Left colon (tissue), 2 donors: ENCODE measurements at regions not wholly inside any gene's neighbourhood (a gene's known extent, or its start where the extent isn't known, plus 50 kb on each side); places are given as distances from the start of the nearest gene placed in this dataset.

Experiments
- ATAC-seq: fragments of 200-7000 bp; cut with Tn5 transposase; one replicate; pipeline ENCODE4 v1.9.1; 2020; ENCODE audit warnings: mild to moderate bottlenecking, moderate library complexity
- DNase-seq, 2 donors: peaks; one replicate each; pipeline ENCODE4 v3.0.0-alpha.2; 2020
- intact Hi-C, 2 donors: fragments of 100-400 bp; cut with DNase I in 1 of 2; cut with micrococcal nuclease in 1 of 2; formaldehyde crosslinking; loops; one replicate each; pipeline versions ENCODE4 v1.11.2 to v1.14.0; 2022; cut with DNase I, micrococcal nuclease
- donor health status: DM: no; HTN: no; CAD: no.
- donor health status: DM: yes; HTN: yes; CAD: no.

DNA sequence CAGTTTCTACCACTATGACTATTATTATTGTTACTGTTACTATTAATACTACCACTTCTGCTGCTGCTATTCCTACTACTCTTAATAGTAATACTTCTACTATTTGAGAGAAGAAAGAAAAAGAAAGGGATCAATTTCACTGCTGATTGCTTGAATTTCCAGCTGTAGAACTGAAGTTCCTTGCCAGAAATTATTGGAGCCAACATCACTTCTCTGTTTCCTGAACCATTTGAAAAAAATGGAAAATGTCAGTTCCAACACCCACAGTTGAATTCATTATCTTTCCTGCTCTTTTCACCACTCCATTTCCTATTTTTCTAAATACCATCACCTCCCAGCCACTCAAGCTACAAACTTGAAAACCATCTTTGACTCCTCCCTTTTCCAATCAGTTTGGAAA lies 54.1 kb upstream of the PIK3C2G start:
- ATAC-seq (no peak), DNase-seq (no peak)
- intact Hi-C loops, result no loop called here

DNA sequence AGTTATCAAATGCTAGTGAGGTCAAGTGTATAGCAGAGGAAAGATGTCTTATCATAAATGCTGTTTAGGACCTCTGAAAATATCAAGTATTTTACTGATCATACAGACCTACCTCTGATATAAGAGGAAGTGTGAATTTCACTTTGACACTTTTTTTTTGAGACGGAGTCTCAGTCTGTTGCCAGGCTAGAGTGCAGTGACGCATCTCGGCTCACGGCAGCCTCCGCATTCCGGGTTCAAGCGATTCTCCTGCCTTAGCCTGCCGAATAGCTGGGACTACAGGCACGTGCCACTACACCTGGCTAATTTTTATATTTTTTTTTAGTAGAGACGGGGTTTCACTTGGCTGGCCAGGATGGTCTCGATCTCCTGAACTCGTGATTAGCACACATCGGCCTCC lies 55.1 kb upstream of the PIK3C2G start:
- DNase-seq (no peak), ATAC-seq (no peak)
- intact Hi-C loops, result no loop called here

DNA sequence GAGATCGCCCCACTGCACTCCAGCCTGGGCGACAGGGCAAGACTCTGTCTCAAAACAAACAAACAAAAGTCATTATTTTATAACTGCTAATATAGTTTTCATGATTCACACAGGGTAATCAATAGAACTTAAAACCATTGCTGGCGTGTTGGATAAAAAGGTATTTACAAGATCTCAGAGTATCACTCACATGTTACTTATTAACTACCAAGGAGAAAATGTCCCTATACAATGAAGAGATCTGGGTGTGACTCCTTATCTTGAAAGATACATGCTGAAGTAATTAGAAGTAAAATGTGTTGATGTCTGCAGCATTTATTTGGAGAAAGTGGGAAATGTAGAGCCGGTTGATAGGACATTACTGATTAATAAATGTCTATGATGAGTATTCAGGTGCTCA lies 57.3 kb upstream of the PIK3C2G start:
- DNase-seq (no peak), ATAC-seq (peak; percentile 69)
- intact Hi-C loops, result no loop called here

DNA sequence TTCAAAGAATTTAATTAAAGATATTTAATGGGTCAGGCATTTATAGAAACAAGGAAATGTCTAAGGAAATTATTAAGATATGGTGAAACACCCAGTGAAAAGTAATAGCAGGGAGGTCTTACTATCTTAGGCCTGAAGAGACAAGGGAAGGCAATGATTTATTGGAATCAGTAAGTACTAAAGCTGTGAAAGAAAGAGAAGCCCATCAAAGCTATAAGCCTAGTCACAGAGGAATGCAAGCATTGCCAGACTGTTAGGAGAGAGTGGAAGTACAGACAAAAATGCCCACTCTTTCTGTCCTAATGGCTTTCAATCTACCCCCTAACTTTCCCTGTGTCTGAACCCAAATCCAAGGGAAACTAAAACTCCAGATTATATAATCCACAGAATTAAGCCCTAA lies 69.2 kb upstream of the PIK3C2G start:
- no peak for ATAC-seq

GRCh38 chr12:18183141-18183540 lies 78.2 kb upstream of the PIK3C2G start:
- DNase-seq (no peak), ATAC-seq (no peak)
- intact Hi-C loops, result no loop called here

More for the DNA sequence above, 69.2 kb upstream of the PIK3C2G start:
- no peak for DNase-seq
- intact Hi-C loops, result no loop called here

- ATAC-seq (no peak), DNase-seq (no peak)
- intact Hi-C loops, result no loop called here
Measured at GRCh38 chr12:18171571-18171970, 81.6 kb upstream of the RERGL start.

DNA sequence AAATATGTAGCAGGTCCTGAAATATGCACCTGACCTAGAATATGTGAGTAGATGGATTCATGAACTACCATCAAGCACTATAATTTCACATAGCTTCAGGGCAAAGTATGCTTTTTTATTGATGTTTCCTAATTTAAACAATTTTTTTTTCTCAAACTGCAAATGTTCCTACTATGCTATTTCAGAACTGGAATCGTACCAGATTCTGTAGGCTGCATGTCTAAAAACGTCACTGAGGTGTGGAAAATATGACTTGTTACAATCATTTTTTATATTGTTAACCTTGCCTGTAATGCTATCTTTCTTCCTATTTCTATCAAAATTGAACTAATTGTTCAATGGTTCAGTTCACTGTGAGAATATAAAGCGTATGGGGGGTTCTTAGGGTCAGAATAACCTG lies 78.0 kb upstream of the RERGL start:
- intact Hi-C loops, result no loop called here
- DNase-seq (no peak), ATAC-seq (no peak)

GRCh38 chr12:18165889-18166288 lies 75.9 kb upstream of the RERGL start:
- intact Hi-C loops, result no loop called here
- ATAC-seq, result no peak
- no peak for DNase-seq

GRCh38 chr12:18165422-18165871 lies 75.5 kb upstream of the RERGL start:
- intact Hi-C loops, result no loop called here
- DNase-seq (no peak), ATAC-seq (peak; percentile 47)

DNA sequence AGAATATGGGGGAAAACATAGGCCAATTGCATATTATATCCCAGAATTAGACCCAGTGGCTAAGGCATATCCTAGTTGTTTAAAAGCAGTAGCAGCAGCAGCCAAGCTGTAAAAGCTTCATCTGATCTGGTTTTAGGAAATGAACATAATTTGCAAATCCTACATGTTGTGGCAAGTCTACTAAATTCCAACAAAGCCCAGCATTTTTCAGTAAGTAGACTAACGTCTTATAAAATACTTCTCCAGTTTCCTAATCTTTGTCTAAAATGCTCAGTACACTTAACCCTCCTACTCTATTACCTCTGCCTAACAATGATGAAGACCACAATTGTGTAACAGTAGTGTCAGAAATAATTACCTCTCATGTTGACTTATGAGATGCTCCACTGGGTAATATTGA lies 70.9 kb upstream of the RERGL start:
- DNase-seq, result no peak
- no peak for ATAC-seq
- intact Hi-C loops, result no loop called here

DNA sequence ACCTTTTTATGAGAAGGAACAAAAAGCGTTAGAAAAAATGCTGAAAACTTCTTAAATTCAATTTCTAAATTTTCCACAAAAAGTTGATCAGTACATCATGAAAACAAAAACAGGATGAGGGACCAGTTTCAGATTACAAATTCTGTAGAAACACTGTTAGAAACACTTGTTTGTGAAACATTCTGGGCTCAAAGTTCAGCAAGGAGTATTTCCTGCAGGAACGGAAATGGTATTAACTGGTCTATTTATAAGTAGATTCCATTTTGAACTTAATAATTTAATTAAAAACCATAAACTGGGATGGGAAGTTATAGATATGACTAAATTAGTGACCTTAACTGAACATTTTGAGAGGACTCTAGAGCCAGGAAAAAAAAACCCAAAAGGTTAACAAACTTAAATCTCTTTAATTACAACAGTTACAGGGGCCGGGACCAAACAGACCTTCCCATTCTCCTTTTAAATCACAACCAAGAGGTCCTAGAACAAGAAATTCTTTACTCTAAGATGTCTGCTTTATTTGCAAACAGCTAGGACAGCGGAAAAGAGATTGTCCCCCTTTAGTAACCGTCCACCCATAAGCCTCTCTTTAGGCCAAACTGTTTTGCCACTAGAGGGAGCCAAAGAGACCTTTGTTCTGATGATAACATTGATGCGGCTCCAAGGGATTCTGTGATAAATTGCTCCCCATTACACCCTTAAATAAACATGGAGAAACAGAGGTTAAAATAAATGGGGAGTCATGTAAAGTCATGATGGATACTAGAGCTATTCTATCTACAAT lies 69.0 kb upstream of the RERGL start:
- intact Hi-C loops, result no loop called here
- ATAC-seq (peak; percentile 29), DNase-seq (peak in 1 of 2 donors; percentile 9)

GRCh38 chr12:18153826-18154225 lies 63.8 kb upstream of the RERGL start:
- ATAC-seq, result no peak
- DNase-seq, result no peak
- intact Hi-C loops, result no loop called here

- no peak for DNase-seq
- intact Hi-C loops, result no loop called here
- ATAC-seq, result no peak
Measured at GRCh38 chr12:18151036-18151435, 61.0 kb upstream of the RERGL start.

- ATAC-seq (no peak), DNase-seq (no peak)
Measured at GRCh38 chr12:18148961-18149360, 59.0 kb upstream of the RERGL start.

GRCh38 chr12:18146363-18146762 lies 56.4 kb upstream of the RERGL start:
- intact Hi-C loops, result no loop called here
- ATAC-seq (peak; percentile 81), DNase-seq (no peak)

More at GRCh38 chr12:18148961-18149360, 59.0 kb upstream of the RERGL start:
- intact Hi-C loops, result no loop called here

GRCh38 chr12:18145924-18146323 lies 55.9 kb upstream of the RERGL start:
- no peak for ATAC-seq
- DNase-seq, result no peak
- intact Hi-C loops, result no loop called here

DNA sequence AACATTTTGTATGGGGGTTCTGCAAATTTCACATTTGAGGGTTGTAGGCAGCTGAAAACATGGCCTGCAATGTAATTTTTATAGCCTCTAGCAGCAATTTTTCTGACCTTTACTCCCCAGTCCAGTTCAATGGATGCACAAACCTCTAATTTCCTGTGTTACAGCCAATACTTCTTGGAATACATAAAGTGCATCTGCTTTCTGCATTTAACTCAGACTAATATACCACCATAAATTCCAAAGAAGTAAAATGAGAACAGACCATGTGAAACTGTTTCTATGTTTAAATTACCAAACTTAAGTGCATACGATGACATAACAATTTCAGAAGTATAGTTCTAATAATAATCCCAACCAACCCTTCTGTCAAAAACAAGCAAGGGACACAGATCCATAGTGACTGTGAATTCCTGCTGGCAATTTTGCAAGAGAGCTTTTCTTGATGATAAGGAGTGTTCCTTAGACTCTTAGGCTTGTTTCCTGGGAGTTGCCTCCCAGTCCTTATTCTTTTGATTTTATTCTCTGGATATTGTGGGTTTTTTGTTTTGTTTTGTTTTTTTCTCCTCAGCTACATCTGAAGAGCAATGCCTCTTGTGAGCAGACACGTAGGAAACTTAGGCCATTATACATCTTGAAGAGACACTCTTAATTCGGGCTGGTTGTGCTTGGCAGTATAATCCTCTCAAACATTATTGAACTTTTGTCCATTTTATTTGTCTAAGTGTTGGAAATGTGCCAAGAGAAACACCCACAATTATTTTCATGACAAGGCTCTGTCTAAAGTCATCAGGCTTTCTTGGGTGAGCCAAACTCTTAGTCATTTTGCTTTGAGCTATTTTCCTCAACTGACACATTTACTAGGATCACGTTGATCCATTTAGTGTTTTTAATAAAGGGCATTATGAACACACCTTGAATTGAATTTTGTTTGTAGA lies 51.3 kb upstream of the RERGL start:
- peak; percentile 66 for ATAC-seq
- no peak for DNase-seq
- intact Hi-C loops, result no loop called here

DNA sequence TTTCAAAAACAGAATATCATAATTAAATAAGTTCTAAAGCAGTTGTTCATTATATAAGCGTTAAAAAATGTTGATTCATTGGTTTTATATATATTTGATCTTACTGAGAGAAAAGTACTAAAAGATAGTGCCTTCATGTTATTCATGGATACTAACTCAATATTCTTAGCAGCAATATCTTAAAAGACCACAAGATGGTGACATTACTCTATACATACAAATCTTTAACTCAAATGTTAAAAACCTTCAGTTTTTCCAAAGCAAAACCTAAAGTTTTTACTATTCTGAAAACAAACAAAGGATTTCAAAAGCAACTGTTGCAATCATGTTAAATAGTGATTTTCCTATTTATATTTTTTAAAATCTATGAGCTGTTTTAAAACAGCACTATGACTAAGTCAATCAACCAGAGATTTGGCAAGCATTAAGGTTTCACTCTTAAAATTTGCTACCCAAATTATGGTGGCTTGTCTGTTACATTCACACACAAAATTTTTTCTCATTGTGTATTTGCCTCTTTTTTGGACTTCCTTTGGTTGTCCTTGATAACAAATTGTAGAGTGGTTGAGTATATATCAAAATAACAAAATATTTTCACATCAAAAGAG lies 50.1 kb upstream of the RERGL start:
- no peak for DNase-seq
- ATAC-seq, result peak; percentile 61
- intact Hi-C loops, result no loop called here
